Left lung (tissue), 4 donors: ENCODE measurements at regions not wholly inside any gene's neighbourhood (a gene's known extent, or its start where the extent isn't known, plus 50 kb on each side); places are given as distances from the start of the nearest gene placed in this dataset.

Experiments used
- ATAC-seq: fragments of 200-7000 bp; cut with Tn5 transposase; one replicate; pipeline ENCODE4 v1.9.1; 2020; ENCODE audit warnings: moderate library complexity
- DNase-seq, 4 donors: peaks; one replicate each; pipeline ENCODE4 v3.0.0-alpha.2; 2013 to 2020
- H3K27ac ChIP-seq, 2 donors: fragments of 200-600 bp; sonication (generic) in 1 of 2; one replicate each; pipeline versions ENCODE4 v1.5.0 to v1.8.0; 2020 to 2021
- H3K27me3 ChIP-seq, 2 donors: fragments of 200-600 bp; sonication (generic) in 1 of 2; one replicate each; pipeline versions ENCODE4 v1.5.0 to v1.8.0; 2020 to 2021
- H3K36me3 ChIP-seq, 2 donors: fragments of 200-600 bp; sonication (generic) in 1 of 2; one replicate each; pipeline versions ENCODE4 v1.5.0 to v1.8.0; 2020 to 2021
- H3K4me1 ChIP-seq, 2 donors: fragments of 200-600 bp; one replicate each; pipeline ENCODE4 v1.8.0; 2021
- H3K4me3 ChIP-seq, 2 donors: fragments of 200-600 bp; sonication (generic) in 1 of 2; one replicate each; pipeline versions ENCODE4 v1.5.0 to v1.8.0; 2020 to 2021; ENCODE audit warnings: mild to moderate bottlenecking in 1 of 2
- H3K9me3 ChIP-seq, 2 donors: fragments of 200-600 bp; sonication (generic) in 1 of 2; one replicate each; pipeline versions ENCODE4 v1.5.0 to v1.8.0; 2020 to 2021
- intact Hi-C, 2 donors: fragments of 100-400 bp; cut with DNase I; formaldehyde crosslinking; loops; one replicate each; pipeline versions ENCODE4 v1.11.2 to v1.14.2; 2022
- TF ChIP-seq, protein P1 (sequence below), 2 donors: fragments of 200-600 bp; sonication (generic) in 1 of 2; IDR thresholded peaks; one replicate each; pipeline versions ENCODE4 v1.5.0 to v1.8.0; 2021; ENCODE audit warnings: antibody characterized with exemption in 2 of 2
- donor health status: DM: no; HTN: yes; CAD: no.
- donor health status: DM: no; HTN: no; CAD: no.

DNA sequence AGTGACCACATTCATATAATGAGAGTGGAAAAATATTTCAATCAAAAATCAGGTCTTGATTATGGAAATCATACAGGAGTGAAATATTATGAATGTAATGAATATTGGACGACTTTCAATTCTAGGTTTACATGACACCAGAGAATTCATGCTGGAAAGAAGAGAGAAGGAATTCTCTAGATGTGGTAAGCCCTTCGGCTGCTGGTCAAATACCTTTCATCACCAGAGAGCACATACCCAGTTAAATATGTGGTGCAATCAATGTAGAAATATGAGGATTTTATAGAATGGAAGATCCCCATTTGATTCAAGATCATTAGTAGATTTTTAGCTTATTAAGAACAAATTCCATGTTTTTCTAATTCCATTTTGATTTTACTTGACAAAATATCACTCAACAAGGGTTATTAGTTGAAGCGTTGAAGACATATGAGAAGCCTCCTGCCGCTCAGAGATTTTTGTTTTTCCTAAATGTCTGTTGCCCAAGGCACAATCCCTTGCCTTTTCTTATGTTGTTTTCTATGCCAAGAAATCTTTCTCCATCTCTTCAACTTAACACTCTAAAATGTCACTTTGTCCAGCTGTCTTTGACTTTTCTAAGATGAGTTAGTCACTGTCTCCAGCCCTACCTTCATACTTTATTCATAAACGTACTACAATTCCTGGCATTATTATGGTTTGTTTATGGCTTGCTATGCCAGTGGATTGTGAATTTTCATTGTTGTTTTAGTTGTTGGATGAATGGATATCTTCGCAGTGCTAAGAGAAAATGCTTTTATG is 72.8 kb upstream of the ZDHHC17 start:
- Histone ChIP-seq H3K9me3 (no peaks in the 10 kb centered on the region), H3K36me3 (no peaks in the 10 kb centered on the region), H3K27ac (no peak overlapping the region), H3K27me3 (no peaks in the 10 kb centered on the region), H3K4me3 (no peak overlapping the region), H3K4me1 (peaks cover 0 to 6% of the 10 kb centered on the region in 2 donors)
- no peak for ATAC-seq
- intact Hi-C loops, result no loop called here
- TF ChIP-seq, protein P1, sequence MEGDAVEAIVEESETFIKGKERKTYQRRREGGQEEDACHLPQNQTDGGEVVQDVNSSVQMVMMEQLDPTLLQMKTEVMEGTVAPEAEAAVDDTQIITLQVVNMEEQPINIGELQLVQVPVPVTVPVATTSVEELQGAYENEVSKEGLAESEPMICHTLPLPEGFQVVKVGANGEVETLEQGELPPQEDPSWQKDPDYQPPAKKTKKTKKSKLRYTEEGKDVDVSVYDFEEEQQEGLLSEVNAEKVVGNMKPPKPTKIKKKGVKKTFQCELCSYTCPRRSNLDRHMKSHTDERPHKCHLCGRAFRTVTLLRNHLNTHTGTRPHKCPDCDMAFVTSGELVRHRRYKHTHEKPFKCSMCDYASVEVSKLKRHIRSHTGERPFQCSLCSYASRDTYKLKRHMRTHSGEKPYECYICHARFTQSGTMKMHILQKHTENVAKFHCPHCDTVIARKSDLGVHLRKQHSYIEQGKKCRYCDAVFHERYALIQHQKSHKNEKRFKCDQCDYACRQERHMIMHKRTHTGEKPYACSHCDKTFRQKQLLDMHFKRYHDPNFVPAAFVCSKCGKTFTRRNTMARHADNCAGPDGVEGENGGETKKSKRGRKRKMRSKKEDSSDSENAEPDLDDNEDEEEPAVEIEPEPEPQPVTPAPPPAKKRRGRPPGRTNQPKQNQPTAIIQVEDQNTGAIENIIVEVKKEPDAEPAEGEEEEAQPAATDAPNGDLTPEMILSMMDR (IDR thresholded peaks at IDR 0.05), result no peak
- DNase-seq, result no peak

DNA sequence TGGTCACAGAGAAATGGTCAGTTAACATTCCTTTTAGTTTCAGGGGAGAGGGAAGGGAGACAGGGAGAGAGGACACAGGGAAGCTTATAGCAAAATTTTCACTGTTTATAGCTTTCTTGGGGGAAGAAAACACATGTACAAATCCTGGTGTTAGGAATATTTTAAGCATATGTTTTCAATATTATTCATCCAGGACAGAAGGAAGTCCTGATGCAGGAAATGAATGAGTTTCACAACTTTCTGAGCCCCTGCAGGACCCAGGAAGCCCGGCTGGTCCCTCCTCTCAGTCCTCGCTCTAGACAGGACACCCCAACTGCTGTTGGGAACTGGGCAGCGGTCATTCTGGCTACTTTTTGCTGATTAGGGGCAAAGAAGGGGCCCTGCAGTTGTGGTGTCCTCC is 71.1 kb upstream of the ZDHHC17 start:
- H3K27ac ChIP-seq, result no peak overlapping the region
- H3K4me1 ChIP-seq, result peaks cover 0 to 6% of the 10 kb centered on the region in 2 donors

GRCh38 chr12:76694369-76694768 is 69.5 kb upstream of the ZDHHC17 start:
- Histone ChIP-seq H3K27ac (no peak overlapping the region), H3K36me3 (no peaks in the 10 kb centered on the region), H3K4me1 (no peaks in the 10 kb centered on the region), H3K27me3 (no peaks in the 10 kb centered on the region), H3K4me3 (no peak overlapping the region), H3K9me3 (no peaks in the 10 kb centered on the region)
- TF ChIP-seq, protein P1 (IDR thresholded peaks at IDR 0.05), result no peak
- intact Hi-C loops, result no loop called here
- ATAC-seq, result no peak
- DNase-seq, result no peak

More for the DNA sequence above, 71.1 kb upstream of the ZDHHC17 start:
- H3K36me3 ChIP-seq, result no peaks in the 10 kb centered on the region
- DNase-seq (no peak), ATAC-seq (no peak)
- intact Hi-C loops, result no loop called here
- no peaks in the 10 kb centered on the region for H3K9me3 ChIP-seq
- TF ChIP-seq, protein P1 (IDR thresholded peaks at IDR 0.05), result no peak
- H3K27me3 ChIP-seq, result no peaks in the 10 kb centered on the region
- H3K4me3 ChIP-seq, result no peak overlapping the region

GRCh38 chr12:76696186-76696585 is 67.7 kb upstream of the ZDHHC17 start:
- Histone ChIP-seq H3K27me3 (no peaks in the 10 kb centered on the region), H3K4me1 (no peaks in the 10 kb centered on the region), H3K4me3 (no peak overlapping the region), H3K27ac (no peak overlapping the region), H3K36me3 (no peaks in the 10 kb centered on the region), H3K9me3 (no peaks in the 10 kb centered on the region)
- intact Hi-C loops, result no loop called here
- TF ChIP-seq, protein P1 (IDR thresholded peaks at IDR 0.05), result no peak
- DNase-seq (no peak), ATAC-seq (no peak)

GRCh38 chr12:76697849-76698248 is 66.1 kb upstream of the ZDHHC17 start:
- H3K4me3 ChIP-seq, result no peak overlapping the region
- TF ChIP-seq, protein P1 (IDR thresholded peaks at IDR 0.05), result no peak
- no peaks in the 10 kb centered on the region for H3K4me1 ChIP-seq
- intact Hi-C loops, result no loop called here
- ATAC-seq (no peak), DNase-seq (no peak)
- no peak overlapping the region for H3K27ac ChIP-seq
- no peaks in the 10 kb centered on the region for H3K36me3 ChIP-seq
- H3K9me3 ChIP-seq, result no peaks in the 10 kb centered on the region
- no peaks in the 10 kb centered on the region for H3K27me3 ChIP-seq
